ENCODE measurements at regions not wholly inside any gene's neighbourhood (a gene's known extent, or its start where the extent isn't known, plus 50 kb on each side); places are given as distances from the start of the nearest gene placed in this dataset.

- TF ChIP-seq CTCF (IDR thresholded peaks at IDR 0.05; ENCODE audit: low read depth, low read length, poor library complexity, severe bottlenecking) (no peak), EZH2phosphoT487 (IDR thresholded peaks at IDR 0.05; ENCODE audit: borderline replicate concordance, low read length) (no peak)
These were observed 1004.8 kb downstream of the SLITRK5 start for GRCh38 chr13:88676016-88676415.
